ENCODE measurements at regions not wholly inside any gene's neighbourhood (a gene's known extent, or its start where the extent isn't known, plus 50 kb on each side); places are given as distances from the start of the nearest gene placed in this dataset.
"Not testable (repeated sequence)": the region's sequence is repeated elsewhere in the genome, so short reads cannot be mapped to it uniquely, and the experiment has no call there.

- peak; percentile 54 for DNase-seq (ENCODE audit: low read depth)
- TF ChIP-seq, protein P1, sequence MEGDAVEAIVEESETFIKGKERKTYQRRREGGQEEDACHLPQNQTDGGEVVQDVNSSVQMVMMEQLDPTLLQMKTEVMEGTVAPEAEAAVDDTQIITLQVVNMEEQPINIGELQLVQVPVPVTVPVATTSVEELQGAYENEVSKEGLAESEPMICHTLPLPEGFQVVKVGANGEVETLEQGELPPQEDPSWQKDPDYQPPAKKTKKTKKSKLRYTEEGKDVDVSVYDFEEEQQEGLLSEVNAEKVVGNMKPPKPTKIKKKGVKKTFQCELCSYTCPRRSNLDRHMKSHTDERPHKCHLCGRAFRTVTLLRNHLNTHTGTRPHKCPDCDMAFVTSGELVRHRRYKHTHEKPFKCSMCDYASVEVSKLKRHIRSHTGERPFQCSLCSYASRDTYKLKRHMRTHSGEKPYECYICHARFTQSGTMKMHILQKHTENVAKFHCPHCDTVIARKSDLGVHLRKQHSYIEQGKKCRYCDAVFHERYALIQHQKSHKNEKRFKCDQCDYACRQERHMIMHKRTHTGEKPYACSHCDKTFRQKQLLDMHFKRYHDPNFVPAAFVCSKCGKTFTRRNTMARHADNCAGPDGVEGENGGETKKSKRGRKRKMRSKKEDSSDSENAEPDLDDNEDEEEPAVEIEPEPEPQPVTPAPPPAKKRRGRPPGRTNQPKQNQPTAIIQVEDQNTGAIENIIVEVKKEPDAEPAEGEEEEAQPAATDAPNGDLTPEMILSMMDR (IDR thresholded peaks at IDR 0.05; ENCODE audit: insufficient read depth, low read depth, low read length, missing control alignments), result no peak
- H3K4me3 ChIP-seq (ENCODE audit: low read length), result no peak overlapping the region
These were observed 91.1 kb upstream of the CDH2 start for GRCh38 chr18:28267878-28268625.

GRCh38 chr18:28267276-28267675 lies 90.3 kb upstream of the CDH2 start:
- H3K4me3 ChIP-seq (ENCODE audit: low read length), result no peak overlapping the region
- DNase-seq (ENCODE audit: low read depth), result peak; percentile 13
- TF ChIP-seq, protein P1 (IDR thresholded peaks at IDR 0.05; ENCODE audit: insufficient read depth, low read depth, low read length, missing control alignments), result no peak

DNA sequence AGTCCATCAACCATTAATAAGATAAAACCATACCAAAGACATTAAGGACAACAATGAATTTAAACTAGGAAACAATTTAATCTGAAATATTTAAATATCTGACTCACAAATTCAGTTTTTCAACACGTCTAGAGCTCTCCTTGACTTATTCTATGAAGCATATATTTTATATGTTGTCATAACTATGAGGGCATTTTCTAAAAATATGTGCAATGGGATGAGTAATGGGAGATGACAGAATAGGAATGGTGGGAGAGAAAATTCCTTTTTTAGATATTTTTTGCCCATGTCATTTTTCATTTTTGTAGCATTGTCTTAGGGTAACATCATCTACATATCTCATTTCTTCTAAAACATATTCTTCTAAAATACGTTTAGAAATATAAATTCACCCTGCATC lies 79.2 kb upstream of the CDH2 start:
- no peak overlapping the region for H3K4me3 ChIP-seq (ENCODE audit: low read length)
- TF ChIP-seq, protein P1 (IDR thresholded peaks at IDR 0.05; ENCODE audit: insufficient read depth, low read depth, low read length, missing control alignments), result no peak
- no peak for DNase-seq (ENCODE audit: low read depth)

- TF ChIP-seq, protein P1 (IDR thresholded peaks at IDR 0.05; ENCODE audit: insufficient read depth, low read depth, low read length, missing control alignments), result no peak
- DNase-seq (ENCODE audit: low read depth), result no peak
These were observed 71.7 kb upstream of the CDH2 start for GRCh38 chr18:28248653-28249052.

DNA sequence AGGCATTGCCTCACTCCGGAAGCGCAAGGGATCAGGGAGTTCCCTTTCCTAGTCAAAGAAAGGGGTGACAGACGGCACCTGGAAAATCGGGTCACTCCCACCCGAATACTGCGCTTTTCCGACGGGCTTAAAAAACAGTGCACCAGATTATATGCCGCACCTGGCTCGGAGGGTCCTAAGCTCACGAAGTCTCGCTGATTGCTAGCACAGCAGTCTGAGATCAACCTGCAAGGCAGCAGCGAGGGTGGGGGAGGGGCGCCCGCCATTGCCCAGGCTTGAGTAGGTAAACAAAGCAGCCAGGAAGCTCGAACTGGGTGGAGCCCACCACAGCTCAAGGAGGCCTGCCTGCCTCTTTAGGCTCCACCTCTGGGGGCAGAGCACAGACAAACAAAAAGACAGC lies 63.7 kb upstream of the CDH2 start:
- H3K4me3 ChIP-seq (ENCODE audit: low read length); DNase-seq (ENCODE audit: low read depth): not testable (repeated sequence)

More at GRCh38 chr18:28248653-28249052, 71.7 kb upstream of the CDH2 start:
- no peak overlapping the region for H3K4me3 ChIP-seq (ENCODE audit: low read length)

GRCh38 chr18:28236487-28236886 lies 59.6 kb upstream of the CDH2 start:
- H3K4me3 ChIP-seq (ENCODE audit: low read length), result no peak overlapping the region
- TF ChIP-seq, protein P1 (IDR thresholded peaks at IDR 0.05; ENCODE audit: insufficient read depth, low read depth, low read length, missing control alignments), result no peak
- no peak for DNase-seq (ENCODE audit: low read depth)
